Endothelial cell (in vitro differentiated cells): ENCODE measurements at regions not wholly inside any gene's neighbourhood (a gene's known extent, or its start where the extent isn't known, plus 50 kb on each side); places are given as distances from the start of the nearest gene placed in this dataset.

Source experiments
- DNase-seq: peaks from one replicate; pipeline ENCODE4 v3.0.0; 2021; ENCODE audit warnings: low spot score
- H3K27ac Mint-ChIP-seq: one replicate; pipeline ENCODE4 v1.8.0; 2021; ENCODE audit warnings: mixed read lengths, inconsistent platforms; ENCODE audit not compliant: unreplicated experiment
- H3K27me3 Mint-ChIP-seq: one replicate; pipeline ENCODE4 v1.8.0; 2021; ENCODE audit warnings: mild to moderate bottlenecking, moderate library complexity, mixed read lengths, inconsistent platforms; ENCODE audit not compliant: unreplicated experiment
- H3K36me3 Mint-ChIP-seq: one replicate; pipeline ENCODE4 v1.8.0; 2021; ENCODE audit warnings: mild to moderate bottlenecking, low read depth, mixed read lengths, inconsistent platforms; ENCODE audit not compliant: unreplicated experiment
- H3K4me1 Mint-ChIP-seq: one replicate; pipeline ENCODE4 v1.8.0; 2021; ENCODE audit warnings: mild to moderate bottlenecking, mixed read lengths, inconsistent platforms; ENCODE audit not compliant: unreplicated experiment
- H3K4me3 Mint-ChIP-seq: one replicate; pipeline ENCODE4 v1.8.0; 2021; ENCODE audit warnings: mild to moderate bottlenecking, mixed read lengths, inconsistent platforms; ENCODE audit not compliant: unreplicated experiment
- H3K9me3 Mint-ChIP-seq: one replicate; pipeline ENCODE4 v1.8.0; 2021; ENCODE audit warnings: mixed read lengths, inconsistent platforms; ENCODE audit not compliant: unreplicated experiment
- CTCF ChIP-seq: fragments of 200-600 bp; sonication (generic); IDR thresholded peaks from one replicate; pipeline ENCODE4 v1.5.0; 2021; ENCODE audit warnings: antibody characterized with exemption; ENCODE audit not compliant: unreplicated experiment

GRCh38 chr2:146278881-146279280, 1565.9 kb upstream of the ACVR2A start:
- Mint-ChIP-seq H3K4me3 (no peak overlapping the region), H3K4me1 (peaks cover 4% of the 10 kb centered on the region), H3K27me3 (no peaks in the 10 kb centered on the region), H3K36me3 (no peaks in the 10 kb centered on the region), H3K9me3 (no peaks in the 10 kb centered on the region), H3K27ac (no peak overlapping the region)
- no peak for DNase-seq
- no peak for TF ChIP-seq CTCF

GRCh38 chr2:146271131-146271831, 1573.5 kb upstream of the ACVR2A start:
- Mint-ChIP-seq H3K27ac (no peak overlapping the region), H3K4me1 (peaks cover 13% of the 10 kb centered on the region)

GRCh38 chr2:146270618-146271017, 1574.2 kb upstream of the ACVR2A start:
- peaks cover 13% of the 10 kb centered on the region for H3K4me1 Mint-ChIP-seq
- no peak for TF ChIP-seq CTCF
- H3K4me3 Mint-ChIP-seq, result no peak overlapping the region
- DNase-seq, result no peak
- no peaks in the 10 kb centered on the region for H3K36me3 Mint-ChIP-seq
- no peaks in the 10 kb centered on the region for H3K9me3 Mint-ChIP-seq
- no peaks in the 10 kb centered on the region for H3K27me3 Mint-ChIP-seq
- H3K27ac Mint-ChIP-seq, result no peak overlapping the region

More at GRCh38 chr2:146271131-146271831, 1573.5 kb upstream of the ACVR2A start:
- no peaks in the 10 kb centered on the region for H3K9me3 Mint-ChIP-seq
- no peaks in the 10 kb centered on the region for H3K27me3 Mint-ChIP-seq
- H3K36me3 Mint-ChIP-seq, result no peaks in the 10 kb centered on the region
- TF ChIP-seq CTCF, result no peak
- H3K4me3 Mint-ChIP-seq, result no peak overlapping the region
- no peak for DNase-seq

GRCh38 chr2:146267093-146267492, 1577.7 kb upstream of the ACVR2A start:
- no peaks in the 10 kb centered on the region for H3K36me3 Mint-ChIP-seq
- no peak for DNase-seq
- peak overlapping the region; percentile 80 for H3K27ac Mint-ChIP-seq
- no peak for TF ChIP-seq CTCF
- H3K9me3 Mint-ChIP-seq, result no peaks in the 10 kb centered on the region
- peaks cover 13% of the 10 kb centered on the region for H3K4me1 Mint-ChIP-seq
- no peaks in the 10 kb centered on the region for H3K27me3 Mint-ChIP-seq
- no peak overlapping the region for H3K4me3 Mint-ChIP-seq

- no peak for DNase-seq
- no peak for TF ChIP-seq CTCF
- Mint-ChIP-seq H3K27me3 (no peaks in the 10 kb centered on the region), H3K36me3 (no peaks in the 10 kb centered on the region), H3K9me3 (no peaks in the 10 kb centered on the region), H3K27ac (no peak overlapping the region), H3K4me3 (no peak overlapping the region), H3K4me1 (peaks cover 13% of the 10 kb centered on the region)
Observed at GRCh38 chr2:146265656-146266055, 1579.2 kb upstream of the ACVR2A start.
